ENCODE measurements at regions not wholly inside any gene's neighbourhood (a gene's known extent, or its start where the extent isn't known, plus 50 kb on each side); places are given as distances from the start of the nearest gene placed in this dataset.

GRCh38 chr13:80259159-80259558 is 81.8 kb downstream of the SPRY2 start:
- Histone ChIP-seq H2AK5ac (ENCODE audit: low read depth, low read length) (no peak overlapping the region), H3K4me2 (ENCODE audit: insufficient read depth, low read length, poor library complexity, severe bottlenecking) (no peak overlapping the region), H2BK5ac (ENCODE audit: low read length) (no peak overlapping the region), H3K36me3 (replicated peaks in 1 of 2; ENCODE audit: control insufficient read depth in 2 of 2, insufficient read depth in 2 of 2, low read length in 2 of 2) (no peaks in the 10 kb centered on the region), H3K9ac (ENCODE audit: low read depth, low read length, poor library complexity) (no peak overlapping the region), H3K4me1 (ENCODE audit: control insufficient read depth in 2 of 2, insufficient read depth in 1 of 2, low read depth in 1 of 2, low read length in 2 of 2) (no peaks in the 10 kb centered on the region), H3K23ac (ENCODE audit: low read depth, low read length, poor library complexity) (no peak overlapping the region), H2BK15ac (ENCODE audit: low read length) (no peak overlapping the region), H4K91ac (ENCODE audit: low read depth, low read length, poor library complexity) (no peak overlapping the region), H2BK120ac (ENCODE audit: low read depth, low read length) (no peak overlapping the region), H2BK12ac (ENCODE audit: low read length) (no peak overlapping the region), H3K9me3 (replicated peaks in 1 of 2; ENCODE audit: control insufficient read depth in 2 of 2, insufficient read depth in 1 of 2, low read depth in 1 of 2, low read length in 2 of 2) (peaks cover 2 to 4% of the 10 kb centered on the region in 2 donors), H3K14ac (ENCODE audit: low read length) (no peak overlapping the region), H3K18ac (ENCODE audit: low read length) (no peak overlapping the region), H2AFZ (ENCODE audit: low read length) (no peak overlapping the region), H3K79me1 (ENCODE audit: low read depth, low read length) (no peaks in the 10 kb centered on the region), H4K8ac (ENCODE audit: low read depth, low read length) (no peak overlapping the region), H3K27me3 (ENCODE audit: control insufficient read depth in 3 of 3, insufficient read depth in 3 of 3, low read depth in 1 of 3, low read length in 3 of 3) (no peaks in the 10 kb centered on the region), H3K4ac (ENCODE audit: low read length) (no peak overlapping the region), H3K4me3 (ENCODE audit: low read length in 2 of 2) (no peak overlapping the region), H3K27ac (replicated peaks; ENCODE audit: low read length) (no peak overlapping the region)
- WGBS, 2 donors (ENCODE audit: extremely low coverage in 2 of 2, insufficient read length in 2 of 2, insufficient replicate concordance in 1 of 2), result no CpG with 5 or more reads among the region's 1 CpG
- DNase-seq (ENCODE audit: low spot score), result no peak

DNA sequence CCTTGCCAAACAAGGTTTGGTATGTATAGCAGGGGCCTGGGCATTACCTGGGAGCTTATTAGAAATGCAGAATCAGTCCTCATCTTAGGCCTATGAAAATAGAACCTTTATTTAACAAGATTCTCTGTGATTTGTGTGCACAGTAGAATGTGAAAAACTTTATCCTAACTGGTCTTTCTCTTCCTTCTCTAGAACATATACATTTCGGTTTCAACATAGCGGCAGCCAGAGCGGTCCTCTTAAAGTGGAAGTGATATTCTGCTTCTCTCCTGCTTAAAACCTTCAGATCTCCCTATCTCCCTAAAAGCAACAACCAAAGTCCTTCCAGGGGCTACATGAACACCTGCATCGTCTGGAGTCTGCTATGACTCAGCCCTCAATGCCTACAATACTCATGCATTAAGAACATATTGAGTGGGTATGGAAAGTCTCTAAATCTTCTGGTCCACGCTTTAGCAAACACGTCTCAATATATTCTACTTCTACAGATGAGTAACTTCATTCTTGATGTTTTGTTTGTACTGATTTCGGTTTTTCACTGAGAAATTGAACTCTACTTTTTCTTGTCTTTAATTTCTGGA is 84.5 kb downstream of the SPRY2 start:
- no peak overlapping the region for H3K14ac ChIP-seq (ENCODE audit: low read length)
- H3K4me1 ChIP-seq (ENCODE audit: control insufficient read depth in 2 of 2, insufficient read depth in 1 of 2, low read depth in 1 of 2, low read length in 2 of 2), result no peaks in the 10 kb centered on the region
- no peak overlapping the region for H2BK12ac ChIP-seq (ENCODE audit: low read length)
- no peaks in the 10 kb centered on the region for H3K79me1 ChIP-seq (ENCODE audit: low read depth, low read length)
- no peaks in the 10 kb centered on the region for H3K36me3 ChIP-seq (replicated peaks in 1 of 2; ENCODE audit: control insufficient read depth in 2 of 2, insufficient read depth in 2 of 2, low read length in 2 of 2)
- H2BK15ac ChIP-seq (ENCODE audit: low read length), result no peak overlapping the region
- H3K18ac ChIP-seq (ENCODE audit: low read length), result no peak overlapping the region
- DNase-seq (ENCODE audit: low spot score), result no peak
- H2BK120ac ChIP-seq (ENCODE audit: low read depth, low read length), result no peak overlapping the region
- no peak overlapping the region for H2BK5ac ChIP-seq (ENCODE audit: low read length)
- H4K91ac ChIP-seq (ENCODE audit: low read depth, low read length, poor library complexity), result no peak overlapping the region
- no peak overlapping the region for H3K4me2 ChIP-seq (ENCODE audit: insufficient read depth, low read length, poor library complexity, severe bottlenecking)
- no peak overlapping the region for H2AK5ac ChIP-seq (ENCODE audit: low read depth, low read length)
- whole genome bisulfite sequencing, 2 donors (ENCODE audit: extremely low coverage in 2 of 2, insufficient read length in 2 of 2, insufficient replicate concordance in 1 of 2), result no CpG with 5 or more reads among the region's 7 CpGs
- H3K27ac ChIP-seq (replicated peaks; ENCODE audit: low read length), result no peak overlapping the region
- no peak overlapping the region for H3K4me3 ChIP-seq (ENCODE audit: low read length in 2 of 2)
- peaks cover 0 to 2% of the 10 kb centered on the region in 2 donors for H3K9me3 ChIP-seq (replicated peaks in 1 of 2; ENCODE audit: control insufficient read depth in 2 of 2, insufficient read depth in 1 of 2, low read depth in 1 of 2, low read length in 2 of 2)
- H2AFZ ChIP-seq (ENCODE audit: low read length), result peak overlapping the region; percentile 23
- H3K4ac ChIP-seq (ENCODE audit: low read length), result no peak overlapping the region
- H3K23ac ChIP-seq (ENCODE audit: low read depth, low read length, poor library complexity), result no peak overlapping the region
- no peak overlapping the region for H3K9ac ChIP-seq (ENCODE audit: low read depth, low read length, poor library complexity)
- H3K27me3 ChIP-seq (ENCODE audit: control insufficient read depth in 3 of 3, insufficient read depth in 3 of 3, low read depth in 1 of 3, low read length in 3 of 3), result no peaks in the 10 kb centered on the region
- H4K8ac ChIP-seq (ENCODE audit: low read depth, low read length), result no peak overlapping the region

GRCh38 chr13:80255946-80256345 is 85.0 kb downstream of the SPRY2 start:
- no peak overlapping the region for H3K4me2 ChIP-seq (ENCODE audit: insufficient read depth, low read length, poor library complexity, severe bottlenecking)
- H3K9me3 ChIP-seq (replicated peaks in 1 of 2; ENCODE audit: control insufficient read depth in 2 of 2, insufficient read depth in 1 of 2, low read depth in 1 of 2, low read length in 2 of 2), result peaks cover 0 to 2% of the 10 kb centered on the region in 2 donors
- H3K27ac ChIP-seq (replicated peaks; ENCODE audit: low read length), result no peak overlapping the region
- no peak overlapping the region for H3K9ac ChIP-seq (ENCODE audit: low read depth, low read length, poor library complexity)
- H2BK12ac ChIP-seq (ENCODE audit: low read length), result no peak overlapping the region
- no peak overlapping the region for H2BK120ac ChIP-seq (ENCODE audit: low read depth, low read length)
- no peak overlapping the region for H3K18ac ChIP-seq (ENCODE audit: low read length)
- no peak overlapping the region for H3K14ac ChIP-seq (ENCODE audit: low read length)
- no peaks in the 10 kb centered on the region for H3K4me1 ChIP-seq (ENCODE audit: control insufficient read depth in 2 of 2, insufficient read depth in 1 of 2, low read depth in 1 of 2, low read length in 2 of 2)
- no peak overlapping the region for H3K4me3 ChIP-seq (ENCODE audit: low read length in 2 of 2)
- no peak overlapping the region for H3K23ac ChIP-seq (ENCODE audit: low read depth, low read length, poor library complexity)
- H3K27me3 ChIP-seq (ENCODE audit: control insufficient read depth in 3 of 3, insufficient read depth in 3 of 3, low read depth in 1 of 3, low read length in 3 of 3), result no peaks in the 10 kb centered on the region
- H3K36me3 ChIP-seq (replicated peaks in 1 of 2; ENCODE audit: control insufficient read depth in 2 of 2, insufficient read depth in 2 of 2, low read length in 2 of 2), result no peaks in the 10 kb centered on the region
- H2AFZ ChIP-seq (ENCODE audit: low read length), result no peak overlapping the region
- WGBS, 2 donors (ENCODE audit: extremely low coverage in 2 of 2, insufficient read length in 2 of 2, insufficient replicate concordance in 1 of 2), result no CpG with 5 or more reads among the region's 1 CpG
- no peak overlapping the region for H3K4ac ChIP-seq (ENCODE audit: low read length)
- no peak for DNase-seq (ENCODE audit: low spot score)
- no peak overlapping the region for H2BK15ac ChIP-seq (ENCODE audit: low read length)
- no peak overlapping the region for H4K8ac ChIP-seq (ENCODE audit: low read depth, low read length)
- no peaks in the 10 kb centered on the region for H3K79me1 ChIP-seq (ENCODE audit: low read depth, low read length)
- no peak overlapping the region for H4K91ac ChIP-seq (ENCODE audit: low read depth, low read length, poor library complexity)
- no peak overlapping the region for H2BK5ac ChIP-seq (ENCODE audit: low read length)
- no peak overlapping the region for H2AK5ac ChIP-seq (ENCODE audit: low read depth, low read length)

DNA sequence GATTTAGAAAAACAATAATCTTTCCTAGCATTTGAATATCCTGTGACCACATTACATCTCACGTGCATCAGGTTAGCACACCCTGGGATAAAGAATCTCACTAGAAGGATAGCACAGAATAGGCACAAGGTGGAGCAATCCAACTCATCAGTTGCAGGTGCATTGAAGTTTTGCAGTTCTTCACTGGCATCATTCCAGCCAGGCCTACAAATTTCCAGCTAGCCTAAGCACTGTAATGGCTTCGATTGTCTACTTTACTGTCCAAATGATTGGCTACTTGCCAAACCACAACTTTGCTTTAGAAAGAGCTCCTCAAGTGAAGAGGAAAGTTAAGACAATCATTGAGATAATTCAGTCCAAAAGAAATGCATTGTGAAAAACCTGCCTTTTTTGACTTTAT is 89.5 kb downstream of the SPRY2 start:
- Histone ChIP-seq H3K4me3 (ENCODE audit: low read length in 2 of 2) (no peak overlapping the region), H2BK5ac (ENCODE audit: low read length) (no peak overlapping the region), H2AK5ac (ENCODE audit: low read depth, low read length) (no peak overlapping the region), H2BK15ac (ENCODE audit: low read length) (no peak overlapping the region), H3K18ac (ENCODE audit: low read length) (no peak overlapping the region), H3K9ac (ENCODE audit: low read depth, low read length, poor library complexity) (no peak overlapping the region), H3K27me3 (ENCODE audit: control insufficient read depth in 3 of 3, insufficient read depth in 3 of 3, low read depth in 1 of 3, low read length in 3 of 3) (no peaks in the 10 kb centered on the region), H3K27ac (replicated peaks; ENCODE audit: low read length) (no peak overlapping the region), H2AFZ (ENCODE audit: low read length) (no peak overlapping the region), H3K14ac (ENCODE audit: low read length) (no peak overlapping the region), H3K36me3 (replicated peaks in 1 of 2; ENCODE audit: control insufficient read depth in 2 of 2, insufficient read depth in 2 of 2, low read length in 2 of 2) (no peaks in the 10 kb centered on the region), H3K9me3 (replicated peaks in 1 of 2; ENCODE audit: control insufficient read depth in 2 of 2, insufficient read depth in 1 of 2, low read depth in 1 of 2, low read length in 2 of 2) (no peaks in the 10 kb centered on the region), H3K79me1 (ENCODE audit: low read depth, low read length) (no peaks in the 10 kb centered on the region), H2BK12ac (ENCODE audit: low read length) (no peak overlapping the region), H3K4ac (ENCODE audit: low read length) (no peak overlapping the region), H4K8ac (ENCODE audit: low read depth, low read length) (no peak overlapping the region), H4K91ac (ENCODE audit: low read depth, low read length, poor library complexity) (no peak overlapping the region), H2BK120ac (ENCODE audit: low read depth, low read length) (no peak overlapping the region), H3K4me1 (ENCODE audit: control insufficient read depth in 2 of 2, insufficient read depth in 1 of 2, low read depth in 1 of 2, low read length in 2 of 2) (no peaks in the 10 kb centered on the region), H3K4me2 (ENCODE audit: insufficient read depth, low read length, poor library complexity, severe bottlenecking) (no peak overlapping the region), H3K23ac (ENCODE audit: low read depth, low read length, poor library complexity) (no peak overlapping the region)
- DNase-seq (ENCODE audit: low spot score), result no peak
- WGBS, 2 donors (ENCODE audit: extremely low coverage in 2 of 2, insufficient read length in 2 of 2, insufficient replicate concordance in 1 of 2), result no CpG with 5 or more reads among the region's 2 CpGs

All from neuronal stem cell (in vitro differentiated cells).